Neural cell (in vitro differentiated cells): ENCODE measurements at regions not wholly inside any gene's neighbourhood (a gene's known extent, or its start where the extent isn't known, plus 50 kb on each side); places are given as distances from the start of the nearest gene placed in this dataset.

Experiments used
- H2AFZ ChIP-seq: fragments of 200-600, 300-800 bp; sonication (generic), shearing (Covaris generic); 2 replicates; pipeline ENCODE4 v1.6.0; 2014; ENCODE audit warnings: low read depth, mild to moderate bottlenecking, antibody characterized with exemption, low read length, moderate library complexity
- H3F3A ChIP-seq: fragments of 200-600 bp; shearing (Covaris generic); 2 replicates; pipeline ENCODE4 v1.6.1; 2016; ENCODE audit warnings: mild to moderate bottlenecking, moderate library complexity, mixed read lengths, antibody characterized with exemption, low read length; ENCODE audit not compliant: insufficient read depth, poor library complexity, severe bottlenecking
- H3K27ac ChIP-seq: fragments of 200-600, 300-800 bp; sonication (generic), shearing (Covaris generic); 2 replicates; pipeline ENCODE4 v1.5.1; 2014; ENCODE audit warnings: mild to moderate bottlenecking, low read length, moderate library complexity
- H3K27me3 ChIP-seq: fragments of 300-800, 200-600 bp; sonication (generic), shearing (Covaris generic); 2 replicates; pipeline ENCODE4 v1.6.0; 2014; ENCODE audit warnings: mild to moderate bottlenecking, low read depth, low read length, moderate library complexity; ENCODE audit not compliant: insufficient read depth
- H3K36me3 ChIP-seq: fragments of 300-800, 200-600 bp; sonication (generic), shearing (Covaris generic); 2 replicates; pipeline ENCODE4 v1.5.1; 2014; ENCODE audit warnings: mild to moderate bottlenecking, antibody characterized with exemption, low read length, moderate library complexity; ENCODE audit not compliant: insufficient read depth
- H3K4me2 ChIP-seq: fragments of 300-800, 200-600 bp; sonication (generic), shearing (Covaris generic); 2 replicates; pipeline ENCODE4 v1.6.0; 2014; ENCODE audit warnings: mild to moderate bottlenecking, low read length
- H3K4me3 ChIP-seq: fragments of 300-800, 200-600 bp; sonication (generic), shearing (Covaris generic); 2 replicates; pipeline ENCODE4 v1.5.1; 2014; ENCODE audit warnings: mild to moderate bottlenecking, low read length, moderate library complexity
- H3K79me2 ChIP-seq: fragments of 200-600 bp; shearing (Covaris generic); replicated peaks from 2 replicates; pipeline ENCODE4 v1.6.0; 2014; ENCODE audit warnings: mild to moderate bottlenecking, low read length, moderate library complexity; ENCODE audit not compliant: insufficient read depth
- H3K9ac ChIP-seq: fragments of 300-800, 200-600 bp; sonication (generic), shearing (Covaris generic); 2 replicates; pipeline ENCODE4 v1.6.1; 2016; ENCODE audit warnings: mild to moderate bottlenecking, low read length, mixed read lengths
- H3K9me2 ChIP-seq: fragments of 200-600 bp; shearing (Covaris generic); 2 replicates; pipeline ENCODE4 v1.6.1; 2016; ENCODE audit warnings: mild to moderate bottlenecking, low read length, mixed read lengths; ENCODE audit not compliant: insufficient read depth
- H3K9me3 ChIP-seq: fragments of 200-600, 300-800 bp; sonication (generic), shearing (Covaris generic); 2 replicates; pipeline ENCODE4 v1.6.1; 2016; ENCODE audit warnings: mild to moderate bottlenecking, mixed run types, low read length, moderate library complexity, mixed read lengths
- H4K20me1 ChIP-seq: fragments of 200-600 bp; shearing (Covaris generic); 2 replicates; pipeline ENCODE4 v1.6.1; 2016; ENCODE audit warnings: mild to moderate bottlenecking, mixed run types; ENCODE audit not compliant: insufficient read depth
- EP300 ChIP-seq: fragments of 450-650 bp; conservative IDR thresholded peaks from 2 replicates; pipeline ENCODE4 v1.6.1; 2014; ENCODE audit warnings: antibody characterized with exemption, mild to moderate bottlenecking, moderate library complexity; ENCODE audit not compliant: poor library complexity, severe bottlenecking
- MXI1 ChIP-seq: fragments of 450-650 bp; conservative IDR thresholded peaks from 2 replicates; pipeline ENCODE4 v1.6.1; 2014; ENCODE audit warnings: antibody characterized with exemption, mild to moderate bottlenecking; ENCODE audit not compliant: poor library complexity, severe bottlenecking
- SMC3 ChIP-seq: fragments of 450-650 bp; conservative IDR thresholded peaks from 2 replicates; pipeline ENCODE4 v1.6.1; 2014; ENCODE audit warnings: antibody characterized with exemption, mild to moderate bottlenecking, moderate library complexity; ENCODE audit not compliant: poor library complexity
- TAF1 ChIP-seq: IDR thresholded peaks from 2 replicates; pipeline ENCODE4 v1.6.1; 2012; ENCODE audit warnings: low read depth
- TF ChIP-seq, protein P1 (sequence below): fragments of 450-650 bp; IDR thresholded peaks from 2 replicates; pipeline ENCODE4 v1.5.1; 2014; ENCODE audit warnings: antibody characterized with exemption, mild to moderate bottlenecking, moderate library complexity; ENCODE audit not compliant: poor library complexity, severe bottlenecking
- TF ChIP-seq, protein P2 (sequence below): IDR thresholded peaks from 2 replicates; pipeline ENCODE4 v1.6.1; 2012; ENCODE audit warnings: borderline replicate concordance

DNA sequence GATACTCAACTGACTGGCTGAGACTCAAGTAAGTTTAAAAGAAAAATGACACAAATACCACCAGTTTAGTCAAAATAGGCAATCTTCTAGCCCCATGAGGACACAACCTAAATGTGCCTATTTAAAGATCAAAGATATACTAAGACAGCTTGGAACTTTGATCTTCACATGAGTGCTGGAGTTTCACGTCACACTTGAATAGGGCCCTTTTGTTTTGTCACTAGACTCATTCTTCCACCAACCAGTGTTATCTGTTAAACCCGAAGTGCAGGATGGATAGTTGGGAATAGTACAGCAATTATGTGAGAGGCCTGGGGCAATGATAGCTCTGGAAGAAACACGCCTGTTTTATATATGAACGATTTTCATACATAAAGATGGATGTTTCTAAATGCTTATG is 792.8 kb upstream of the NUDT12 start:
- no peaks in the 10 kb centered on the region for H3K79me2 ChIP-seq
- no peak overlapping the region for H3K4me3 ChIP-seq
- H3F3A ChIP-seq = no peaks in the 10 kb centered on the region
- H3K9ac ChIP-seq = no peak overlapping the region
- no peaks in the 10 kb centered on the region for H3K9me2 ChIP-seq
- no peaks in the 10 kb centered on the region for H3K27me3 ChIP-seq
- no peak overlapping the region for H2AFZ ChIP-seq
- no peak overlapping the region for H3K4me2 ChIP-seq
- TF ChIP-seq, protein P1, sequence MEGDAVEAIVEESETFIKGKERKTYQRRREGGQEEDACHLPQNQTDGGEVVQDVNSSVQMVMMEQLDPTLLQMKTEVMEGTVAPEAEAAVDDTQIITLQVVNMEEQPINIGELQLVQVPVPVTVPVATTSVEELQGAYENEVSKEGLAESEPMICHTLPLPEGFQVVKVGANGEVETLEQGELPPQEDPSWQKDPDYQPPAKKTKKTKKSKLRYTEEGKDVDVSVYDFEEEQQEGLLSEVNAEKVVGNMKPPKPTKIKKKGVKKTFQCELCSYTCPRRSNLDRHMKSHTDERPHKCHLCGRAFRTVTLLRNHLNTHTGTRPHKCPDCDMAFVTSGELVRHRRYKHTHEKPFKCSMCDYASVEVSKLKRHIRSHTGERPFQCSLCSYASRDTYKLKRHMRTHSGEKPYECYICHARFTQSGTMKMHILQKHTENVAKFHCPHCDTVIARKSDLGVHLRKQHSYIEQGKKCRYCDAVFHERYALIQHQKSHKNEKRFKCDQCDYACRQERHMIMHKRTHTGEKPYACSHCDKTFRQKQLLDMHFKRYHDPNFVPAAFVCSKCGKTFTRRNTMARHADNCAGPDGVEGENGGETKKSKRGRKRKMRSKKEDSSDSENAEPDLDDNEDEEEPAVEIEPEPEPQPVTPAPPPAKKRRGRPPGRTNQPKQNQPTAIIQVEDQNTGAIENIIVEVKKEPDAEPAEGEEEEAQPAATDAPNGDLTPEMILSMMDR = no peak
- no peak for TF ChIP-seq SMC3
- TF ChIP-seq, protein P2, sequence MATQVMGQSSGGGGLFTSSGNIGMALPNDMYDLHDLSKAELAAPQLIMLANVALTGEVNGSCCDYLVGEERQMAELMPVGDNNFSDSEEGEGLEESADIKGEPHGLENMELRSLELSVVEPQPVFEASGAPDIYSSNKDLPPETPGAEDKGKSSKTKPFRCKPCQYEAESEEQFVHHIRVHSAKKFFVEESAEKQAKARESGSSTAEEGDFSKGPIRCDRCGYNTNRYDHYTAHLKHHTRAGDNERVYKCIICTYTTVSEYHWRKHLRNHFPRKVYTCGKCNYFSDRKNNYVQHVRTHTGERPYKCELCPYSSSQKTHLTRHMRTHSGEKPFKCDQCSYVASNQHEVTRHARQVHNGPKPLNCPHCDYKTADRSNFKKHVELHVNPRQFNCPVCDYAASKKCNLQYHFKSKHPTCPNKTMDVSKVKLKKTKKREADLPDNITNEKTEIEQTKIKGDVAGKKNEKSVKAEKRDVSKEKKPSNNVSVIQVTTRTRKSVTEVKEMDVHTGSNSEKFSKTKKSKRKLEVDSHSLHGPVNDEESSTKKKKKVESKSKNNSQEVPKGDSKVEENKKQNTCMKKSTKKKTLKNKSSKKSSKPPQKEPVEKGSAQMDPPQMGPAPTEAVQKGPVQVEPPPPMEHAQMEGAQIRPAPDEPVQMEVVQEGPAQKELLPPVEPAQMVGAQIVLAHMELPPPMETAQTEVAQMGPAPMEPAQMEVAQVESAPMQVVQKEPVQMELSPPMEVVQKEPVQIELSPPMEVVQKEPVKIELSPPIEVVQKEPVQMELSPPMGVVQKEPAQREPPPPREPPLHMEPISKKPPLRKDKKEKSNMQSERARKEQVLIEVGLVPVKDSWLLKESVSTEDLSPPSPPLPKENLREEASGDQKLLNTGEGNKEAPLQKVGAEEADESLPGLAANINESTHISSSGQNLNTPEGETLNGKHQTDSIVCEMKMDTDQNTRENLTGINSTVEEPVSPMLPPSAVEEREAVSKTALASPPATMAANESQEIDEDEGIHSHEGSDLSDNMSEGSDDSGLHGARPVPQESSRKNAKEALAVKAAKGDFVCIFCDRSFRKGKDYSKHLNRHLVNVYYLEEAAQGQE = no peak
- TF ChIP-seq TAF1 = no peak
- peak; percentile 26 for TF ChIP-seq EP300
- TF ChIP-seq MXI1 = no peak
- H3K27ac ChIP-seq = no peak overlapping the region
- no peaks in the 10 kb centered on the region for H4K20me1 ChIP-seq
- no peaks in the 10 kb centered on the region for H3K36me3 ChIP-seq
- H3K9me3 ChIP-seq = no peaks in the 10 kb centered on the region

DNA sequence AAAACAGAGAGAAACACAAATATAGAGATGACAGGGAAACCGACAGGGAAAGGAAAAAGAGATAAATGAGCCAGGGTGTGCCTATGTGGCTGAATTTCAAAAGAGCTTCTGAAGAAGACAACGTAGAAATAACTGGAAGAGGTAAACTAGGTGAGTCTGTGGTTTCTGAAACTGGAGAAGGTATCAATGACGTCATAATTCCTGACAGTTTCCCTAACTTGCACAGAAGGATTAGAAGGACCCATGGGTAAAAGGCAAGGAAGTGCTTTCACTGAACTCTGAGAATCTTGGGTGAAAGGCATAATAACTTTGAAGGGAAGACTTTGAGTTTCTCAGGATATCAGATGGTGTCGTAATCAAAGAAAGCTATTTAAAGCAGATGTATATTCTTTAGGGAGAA is 790.8 kb upstream of the NUDT12 start:
- H2AFZ ChIP-seq = no peak overlapping the region
- TF ChIP-seq, protein P2 = no peak
- TF ChIP-seq SMC3 = no peak
- TF ChIP-seq MXI1 = no peak
- H3K9me3 ChIP-seq = no peaks in the 10 kb centered on the region
- H3K79me2 ChIP-seq = no peaks in the 10 kb centered on the region
- no peak overlapping the region for H3K9ac ChIP-seq
- H3K27ac ChIP-seq = no peak overlapping the region
- no peaks in the 10 kb centered on the region for H3K9me2 ChIP-seq
- H3K27me3 ChIP-seq = no peaks in the 10 kb centered on the region
- no peak overlapping the region for H3K4me2 ChIP-seq
- H3K4me3 ChIP-seq = no peak overlapping the region
- no peaks in the 10 kb centered on the region for H3K36me3 ChIP-seq
- H4K20me1 ChIP-seq = no peaks in the 10 kb centered on the region
- no peaks in the 10 kb centered on the region for H3F3A ChIP-seq
